GM18867 (cell line): ENCODE measurements at regions not wholly inside any gene's neighbourhood (a gene's known extent, or its start where the extent isn't known, plus 50 kb on each side); places are given as distances from the start of the nearest gene placed in this dataset.

Source experiments
- ATAC-seq: cut with Tn5 transposase; IDR thresholded peaks from one replicate; pipeline ENCODE4 v1.9.1; 2021; ENCODE audit warnings: mild to moderate bottlenecking, moderate library complexity; ENCODE audit not compliant: unreplicated experiment

GRCh38 chr2:6381326-6381725 lies 484.4 kb downstream of the CMPK2 start:
- no peak for ATAC-seq

GRCh38 chr2:6384341-6384740 lies 481.4 kb downstream of the CMPK2 start:
- ATAC-seq = no peak

- ATAC-seq = no peak
These were observed 473.4 kb downstream of the CMPK2 start for GRCh38 chr2:6392354-6392753.

- no peak for ATAC-seq
These were observed 472.7 kb downstream of the CMPK2 start for GRCh38 chr2:6392966-6393365.

- no peak for ATAC-seq
These were observed 471.9 kb downstream of the CMPK2 start for GRCh38 chr2:6393819-6394218.

GRCh38 chr2:6394276-6394675 lies 471.4 kb downstream of the CMPK2 start:
- no peak for ATAC-seq

GRCh38 chr2:6398421-6398820 lies 467.3 kb downstream of the CMPK2 start:
- no peak for ATAC-seq

GRCh38 chr2:6401301-6401700 lies 464.4 kb downstream of the CMPK2 start:
- no peak for ATAC-seq

GRCh38 chr2:6408057-6408456 lies 457.6 kb downstream of the CMPK2 start:
- ATAC-seq = no peak

- no peak for ATAC-seq
These were observed 455.4 kb downstream of the CMPK2 start for GRCh38 chr2:6410313-6410712.

GRCh38 chr2:6412533-6413091 lies 453.1 kb downstream of the CMPK2 start:
- no peak for ATAC-seq

- ATAC-seq = no peak
These were observed 448.7 kb downstream of the CMPK2 start for GRCh38 chr2:6417050-6417449.

- ATAC-seq = no peak
These were observed 447.4 kb downstream of the CMPK2 start for GRCh38 chr2:6418291-6418690.

- ATAC-seq = no peak
These were observed 444.5 kb downstream of the CMPK2 start for GRCh38 chr2:6421138-6421730.

GRCh38 chr2:6421888-6422287 lies 443.8 kb downstream of the CMPK2 start:
- ATAC-seq = no peak

GRCh38 chr2:6423157-6423556 lies 442.6 kb downstream of the CMPK2 start:
- ATAC-seq = no peak

- ATAC-seq = no peak
These were observed 441.8 kb downstream of the CMPK2 start for GRCh38 chr2:6423944-6424343.

GRCh38 chr2:6425032-6425431 lies 440.7 kb downstream of the CMPK2 start:
- no peak for ATAC-seq

- ATAC-seq = no peak
These were observed 436.3 kb downstream of the CMPK2 start for GRCh38 chr2:6429210-6429986.

- ATAC-seq = no peak
These were observed 431.3 kb downstream of the CMPK2 start for GRCh38 chr2:6434438-6434837.

- no peak for ATAC-seq
These were observed 423.9 kb downstream of the CMPK2 start for GRCh38 chr2:6441800-6442199.

- peak; percentile 55 for ATAC-seq
These were observed 423.3 kb downstream of the CMPK2 start for GRCh38 chr2:6442252-6442985.
